H9 (cell line): ENCODE measurements at regions not wholly inside any gene's neighbourhood (a gene's known extent, or its start where the extent isn't known, plus 50 kb on each side); places are given as distances from the start of the nearest gene placed in this dataset.

Experiments
- DNase-seq: peaks from one replicate; pipeline ENCODE4 v3.0.0-alpha.2; 2017
- H2AFZ ChIP-seq: one replicate; pipeline ENCODE4 v1.6.1; 2013; ENCODE audit warnings: mild to moderate bottlenecking, low read length, control low read depth, moderate library complexity
- H2AK5ac ChIP-seq: 2 replicates; pipeline ENCODE4 v1.6.1; 2013; ENCODE audit warnings: low read length, control low read depth, mixed read lengths; ENCODE audit not compliant: insufficient read length
- H2BK120ac ChIP-seq: one replicate; pipeline ENCODE4 v1.6.1; 2013; ENCODE audit warnings: low read depth, mild to moderate bottlenecking, low read length, control low read depth, inconsistent platforms; ENCODE audit not compliant: poor library complexity, severe bottlenecking
- H2BK12ac ChIP-seq: 2 replicates; pipeline ENCODE4 v1.6.1; 2013; ENCODE audit warnings: low read length, control low read depth, mixed read lengths, low read depth; ENCODE audit not compliant: insufficient read length
- H2BK15ac ChIP-seq: 2 replicates; pipeline ENCODE4 v1.6.1; 2013; ENCODE audit warnings: low read depth, low read length, control low read depth
- H2BK20ac ChIP-seq: one replicate; pipeline ENCODE4 v1.6.1; 2013; ENCODE audit warnings: low read depth, mild to moderate bottlenecking, low read length, control low read depth, inconsistent platforms; ENCODE audit not compliant: poor library complexity, severe bottlenecking
- H2BK5ac ChIP-seq: 2 replicates; pipeline ENCODE4 v1.6.1; 2013; ENCODE audit warnings: low read length, control low read depth, mixed read lengths; ENCODE audit not compliant: insufficient read length
- H3K14ac ChIP-seq: 2 replicates; pipeline ENCODE4 v1.6.1; 2013; ENCODE audit warnings: low read length, control low read depth; ENCODE audit not compliant: insufficient read depth
- H3K18ac ChIP-seq: 2 replicates; pipeline ENCODE4 v1.6.1; 2013; ENCODE audit warnings: low read depth, mild to moderate bottlenecking, mixed read lengths, low read length, control low read depth; ENCODE audit not compliant: insufficient read length
- H3K23ac ChIP-seq: 2 replicates; pipeline ENCODE4 v1.6.1; 2013; ENCODE audit warnings: low read length, control low read depth, mixed read lengths, low read depth; ENCODE audit not compliant: insufficient read length
- H3K23me2 ChIP-seq: 2 replicates; pipeline ENCODE4 v1.6.1; 2013; ENCODE audit warnings: low read depth, mild to moderate bottlenecking, mixed read lengths, low read length, control low read depth; ENCODE audit not compliant: insufficient read length, poor library complexity, severe bottlenecking
- H3K27ac ChIP-seq: 2 replicates; pipeline ENCODE4 v1.5.1; 2013; ENCODE audit warnings: low read length, control low read depth, mixed read lengths, low read depth; ENCODE audit not compliant: insufficient read length
- H3K27me3 ChIP-seq: 2 replicates; pipeline ENCODE4 v1.6.1; 2013; ENCODE audit warnings: low read length, control low read depth, inconsistent platforms; ENCODE audit not compliant: insufficient read depth
- H3K4ac ChIP-seq: 2 replicates; pipeline ENCODE4 v1.6.1; 2013; ENCODE audit warnings: low read depth, mild to moderate bottlenecking, control low read depth, inconsistent platforms, low read length, moderate library complexity
- H3K4me1 ChIP-seq: 2 replicates; pipeline ENCODE4 v1.6.1; 2013; ENCODE audit warnings: low read length, control low read depth, inconsistent platforms; ENCODE audit not compliant: insufficient read depth
- H3K4me2 ChIP-seq: 2 replicates; pipeline ENCODE4 v1.6.1; 2013; ENCODE audit warnings: low read length, control low read depth, mixed read lengths; ENCODE audit not compliant: insufficient read length, insufficient read depth
- H3K56ac ChIP-seq: 2 replicates; pipeline ENCODE4 v1.6.1; 2013; ENCODE audit warnings: low read depth, mild to moderate bottlenecking, mixed read lengths, low read length, control low read depth; ENCODE audit not compliant: insufficient read length
- H3K79me1 ChIP-seq: 2 replicates; pipeline ENCODE4 v1.6.1; 2013; ENCODE audit warnings: low read depth, mild to moderate bottlenecking, moderate library complexity, low read length, control low read depth, inconsistent platforms; ENCODE audit not compliant: insufficient read depth, poor library complexity, severe bottlenecking
- H3K79me2 ChIP-seq: 2 replicates; pipeline ENCODE4 v1.6.1; 2013; ENCODE audit warnings: low read length, control low read depth, inconsistent platforms; ENCODE audit not compliant: insufficient read depth
- H3K9ac ChIP-seq: 2 replicates; pipeline ENCODE4 v1.6.1; 2013; ENCODE audit warnings: low read length, control low read depth, mixed read lengths; ENCODE audit not compliant: insufficient read length; ENCODE audit errors: extremely low read depth
- H3K9me3 ChIP-seq: one replicate; pipeline ENCODE4 v1.6.1; 2013; ENCODE audit warnings: low read depth, low read length, inconsistent platforms; ENCODE audit not compliant: control insufficient read depth
- H3T11ph ChIP-seq: one replicate; pipeline ENCODE4 v1.6.1; 2013; ENCODE audit warnings: mild to moderate bottlenecking, low read length, control low read depth, inconsistent platforms
- H4K20me1 ChIP-seq: one replicate; pipeline ENCODE4 v1.6.1; 2013; ENCODE audit not compliant: control insufficient read depth, insufficient read length, insufficient read depth
- H4K5ac ChIP-seq: 2 replicates; pipeline ENCODE4 v1.6.1; 2013; ENCODE audit warnings: low read depth, mild to moderate bottlenecking, mixed read lengths, low read length, control low read depth; ENCODE audit not compliant: insufficient read length
- H4K8ac ChIP-seq: replicated peaks from 2 replicates; pipeline ENCODE4 v1.6.1; 2013; ENCODE audit warnings: low read length, control low read depth, mixed read lengths, low read depth; ENCODE audit not compliant: insufficient read length
- H4K91ac ChIP-seq: 2 replicates; pipeline ENCODE4 v1.6.1; 2013; ENCODE audit warnings: low read depth, mild to moderate bottlenecking, moderate library complexity, mixed read lengths, low read length, control low read depth; ENCODE audit not compliant: insufficient read length
- H3K27ac Mint-ChIP-seq, 3 experiments: 2 replicates in 2 of 3; 3 replicates in 1 of 3; pipeline ENCODE4 v1.8.0; 2020 to 2021; ENCODE audit warnings: mixed read lengths in 3 of 3, mild to moderate bottlenecking in 1 of 3, moderate library complexity in 1 of 3
- H3K27me3 Mint-ChIP-seq: 2 replicates; pipeline ENCODE4 v1.8.0; 2021; ENCODE audit warnings: low read depth, mild to moderate bottlenecking, moderate library complexity, mixed read lengths
- H3K36me3 Mint-ChIP-seq, 3 experiments: 2 replicates in 2 of 3; 3 replicates in 1 of 3; pipeline ENCODE4 v1.8.0; 2020 to 2021; ENCODE audit warnings: low read depth in 3 of 3, mixed read lengths in 3 of 3; ENCODE audit not compliant: insufficient read depth in 1 of 3
- H3K4me1 Mint-ChIP-seq, 2 experiments: 2 replicates each; pipeline ENCODE4 v1.8.0; 2020; ENCODE audit warnings: mixed read lengths in 2 of 2
- H3K4me3 Mint-ChIP-seq, 2 experiments: 2 replicates in 1 of 2; 3 replicates in 1 of 2; pipeline ENCODE4 v1.8.0; 2020 to 2021; ENCODE audit warnings: mild to moderate bottlenecking in 2 of 2, mixed read lengths in 2 of 2, moderate library complexity in 1 of 2
- H3K9me3 Mint-ChIP-seq, 2 experiments: 2 replicates in 1 of 2; 3 replicates in 1 of 2; pipeline ENCODE4 v1.8.0; 2020; ENCODE audit warnings: mild to moderate bottlenecking in 2 of 2, mixed read lengths in 2 of 2, moderate library complexity in 1 of 2
- WGBS: extraction: QIAGEN DNeasy Blood & Tissue Kit; methylation state at CpG from one replicate; pipeline ENCODE4 v1.1.7; 2013; ENCODE audit warnings: missing lambda C conversion rate, low lambda C conversion rate, mixed read lengths; ENCODE audit not compliant: insufficient read length; ENCODE audit errors: extremely low coverage; 5-methylcytosine and 5-hydroxymethylcytosine counted together
- TF ChIP-seq, protein P1 (sequence below): fragments of 200-600 bp; sonication (generic); conservative IDR thresholded peaks from 3 replicates; pipeline ENCODE4 v1.8.0; 2021; ENCODE audit warnings: antibody characterized with exemption, mild to moderate bottlenecking

GRCh38 chr2:195368249-195369217, 288.5 kb upstream of the SLC39A10 start:
- peaks cover 0 to 15% (median 4%) of the 10 kb centered on the region in 3 experiments; a peak in 3 of 7 replicates for H3K36me3 Mint-ChIP-seq
- Histone ChIP-seq H3K23me2 (no peaks in the 10 kb centered on the region), H3K56ac (no peak overlapping the region), H3K27me3 (no peaks in the 10 kb centered on the region), H3K23ac (no peak overlapping the region), H2BK12ac (no peak overlapping the region), H3K9ac (no peak overlapping the region), H2AFZ (no peak overlapping the region), H2BK5ac (no peak overlapping the region), H3T11ph (no peak overlapping the region), H3K9me3 (no peaks in the 10 kb centered on the region), H3K4me1 (no peaks in the 10 kb centered on the region), H4K20me1 (no peaks in the 10 kb centered on the region), H2AK5ac (no peak overlapping the region), H4K5ac (no peak overlapping the region), H4K8ac (no peak overlapping the region), H3K18ac (no peak overlapping the region), H4K91ac (no peak overlapping the region), H3K4me2 (no peak overlapping the region), H2BK20ac (no peak overlapping the region), H3K14ac (no peak overlapping the region), H3K79me2 (no peaks in the 10 kb centered on the region), H2BK120ac (no peak overlapping the region), H3K27ac (no peak overlapping the region), H2BK15ac (no peak overlapping the region), H3K79me1 (no peaks in the 10 kb centered on the region), H3K4ac (no peak overlapping the region)
- H3K27ac Mint-ChIP-seq: no peak overlapping the region
- peaks cover 0 to 8% of the 10 kb centered on the region in 2 experiments; a peak in 4 of 5 replicates for H3K9me3 Mint-ChIP-seq
- no peaks in the 10 kb centered on the region for H3K4me1 Mint-ChIP-seq
- peaks cover 2% of the 10 kb centered on the region; the same call in 1 of the 2 replicates for H3K27me3 Mint-ChIP-seq
- WGBS: no CpG with 5 or more reads among the region's 6 CpGs
- TF ChIP-seq, protein P1, sequence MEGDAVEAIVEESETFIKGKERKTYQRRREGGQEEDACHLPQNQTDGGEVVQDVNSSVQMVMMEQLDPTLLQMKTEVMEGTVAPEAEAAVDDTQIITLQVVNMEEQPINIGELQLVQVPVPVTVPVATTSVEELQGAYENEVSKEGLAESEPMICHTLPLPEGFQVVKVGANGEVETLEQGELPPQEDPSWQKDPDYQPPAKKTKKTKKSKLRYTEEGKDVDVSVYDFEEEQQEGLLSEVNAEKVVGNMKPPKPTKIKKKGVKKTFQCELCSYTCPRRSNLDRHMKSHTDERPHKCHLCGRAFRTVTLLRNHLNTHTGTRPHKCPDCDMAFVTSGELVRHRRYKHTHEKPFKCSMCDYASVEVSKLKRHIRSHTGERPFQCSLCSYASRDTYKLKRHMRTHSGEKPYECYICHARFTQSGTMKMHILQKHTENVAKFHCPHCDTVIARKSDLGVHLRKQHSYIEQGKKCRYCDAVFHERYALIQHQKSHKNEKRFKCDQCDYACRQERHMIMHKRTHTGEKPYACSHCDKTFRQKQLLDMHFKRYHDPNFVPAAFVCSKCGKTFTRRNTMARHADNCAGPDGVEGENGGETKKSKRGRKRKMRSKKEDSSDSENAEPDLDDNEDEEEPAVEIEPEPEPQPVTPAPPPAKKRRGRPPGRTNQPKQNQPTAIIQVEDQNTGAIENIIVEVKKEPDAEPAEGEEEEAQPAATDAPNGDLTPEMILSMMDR: no peak
- no peak overlapping the region for H3K4me3 Mint-ChIP-seq
- no peak for DNase-seq
